ENCODE measurements at regions not wholly inside any gene's neighbourhood (a gene's known extent, or its start where the extent isn't known, plus 50 kb on each side); places are given as distances from the start of the nearest gene placed in this dataset.

GRCh38 chr16:55007504-55007903, 76.8 kb downstream of the IRX5 start:
- Histone ChIP-seq H3K9ac (ENCODE audit: low read depth, low read length) (no peak overlapping the region), H3K9me3 (ENCODE audit: control insufficient read depth, insufficient read depth, low read length) (no peaks in the 10 kb centered on the region; the same call in 1 of the 2 replicates), H3K36me3 (ENCODE audit: insufficient read depth, low read length) (no peaks in the 10 kb centered on the region), H3K4me1 (ENCODE audit: insufficient read depth, low read length) (no peaks in the 10 kb centered on the region)

- Histone ChIP-seq H3K9ac (ENCODE audit: low read depth, low read length) (no peak overlapping the region), H3K9me3 (ENCODE audit: control insufficient read depth, insufficient read depth, low read length) (no peaks in the 10 kb centered on the region; the same call in 1 of the 2 replicates), H3K4me1 (ENCODE audit: insufficient read depth, low read length) (no peaks in the 10 kb centered on the region), H3K36me3 (ENCODE audit: insufficient read depth, low read length) (no peaks in the 10 kb centered on the region)
Observed at GRCh38 chr16:55008836-55009510, 78.3 kb downstream of the IRX5 start.

- no peaks in the 10 kb centered on the region; the same call in 1 of the 2 replicates for H3K9me3 ChIP-seq (ENCODE audit: control insufficient read depth, insufficient read depth, low read length)
- H3K9ac ChIP-seq (ENCODE audit: low read depth, low read length): no peak overlapping the region
- H3K4me1 ChIP-seq (ENCODE audit: insufficient read depth, low read length): no peaks in the 10 kb centered on the region
- H3K36me3 ChIP-seq (ENCODE audit: insufficient read depth, low read length): no peaks in the 10 kb centered on the region
Observed at GRCh38 chr16:55009581-55009980, 78.9 kb downstream of the IRX5 start.

GRCh38 chr16:55010492-55011160, 80.0 kb downstream of the IRX5 start:
- no peak overlapping the region for H3K9ac ChIP-seq (ENCODE audit: low read depth, low read length)
- no peaks in the 10 kb centered on the region; the same call in 1 of the 2 replicates for H3K9me3 ChIP-seq (ENCODE audit: control insufficient read depth, insufficient read depth, low read length)
- no peaks in the 10 kb centered on the region for H3K36me3 ChIP-seq (ENCODE audit: insufficient read depth, low read length)
- no peaks in the 10 kb centered on the region for H3K4me1 ChIP-seq (ENCODE audit: insufficient read depth, low read length)

GRCh38 chr16:55012362-55012761, 81.7 kb downstream of the IRX5 start:
- Histone ChIP-seq H3K36me3 (ENCODE audit: insufficient read depth, low read length) (no peaks in the 10 kb centered on the region), H3K4me1 (ENCODE audit: insufficient read depth, low read length) (no peaks in the 10 kb centered on the region), H3K9me3 (ENCODE audit: control insufficient read depth, insufficient read depth, low read length) (no peaks in the 10 kb centered on the region; the same call in 1 of the 2 replicates), H3K9ac (ENCODE audit: low read depth, low read length) (no peak overlapping the region)

GRCh38 chr16:55012793-55013192, 82.1 kb downstream of the IRX5 start:
- Histone ChIP-seq H3K9ac (ENCODE audit: low read depth, low read length) (no peak overlapping the region), H3K4me1 (ENCODE audit: insufficient read depth, low read length) (no peaks in the 10 kb centered on the region), H3K9me3 (ENCODE audit: control insufficient read depth, insufficient read depth, low read length) (no peaks in the 10 kb centered on the region; the same call in 1 of the 2 replicates), H3K36me3 (ENCODE audit: insufficient read depth, low read length) (no peaks in the 10 kb centered on the region)

GRCh38 chr16:55014022-55014421, 83.4 kb downstream of the IRX5 start:
- Histone ChIP-seq H3K36me3 (ENCODE audit: insufficient read depth, low read length) (no peaks in the 10 kb centered on the region), H3K4me1 (ENCODE audit: insufficient read depth, low read length) (no peaks in the 10 kb centered on the region), H3K9ac (ENCODE audit: low read depth, low read length) (no peak overlapping the region), H3K9me3 (ENCODE audit: control insufficient read depth, insufficient read depth, low read length) (no peaks in the 10 kb centered on the region; the same call in 1 of the 2 replicates)

- no peaks in the 10 kb centered on the region for H3K4me1 ChIP-seq (ENCODE audit: insufficient read depth, low read length)
- H3K9me3 ChIP-seq (ENCODE audit: control insufficient read depth, insufficient read depth, low read length): no peaks in the 10 kb centered on the region; the same call in 1 of the 2 replicates
- no peaks in the 10 kb centered on the region for H3K36me3 ChIP-seq (ENCODE audit: insufficient read depth, low read length)
- H3K9ac ChIP-seq (ENCODE audit: low read depth, low read length): no peak overlapping the region
Observed at GRCh38 chr16:55015181-55015913, 84.7 kb downstream of the IRX5 start.

- Histone ChIP-seq H3K9me3 (ENCODE audit: control insufficient read depth, insufficient read depth, low read length) (no peaks in the 10 kb centered on the region; the same call in 1 of the 2 replicates), H3K9ac (ENCODE audit: low read depth, low read length) (no peak overlapping the region), H3K4me1 (ENCODE audit: insufficient read depth, low read length) (no peaks in the 10 kb centered on the region), H3K36me3 (ENCODE audit: insufficient read depth, low read length) (no peaks in the 10 kb centered on the region)
Observed at GRCh38 chr16:55016515-55016914, 85.8 kb downstream of the IRX5 start.

- Histone ChIP-seq H3K9me3 (ENCODE audit: control insufficient read depth, insufficient read depth, low read length) (no peaks in the 10 kb centered on the region; the same call in 1 of the 2 replicates), H3K9ac (ENCODE audit: low read depth, low read length) (no peak overlapping the region), H3K36me3 (ENCODE audit: insufficient read depth, low read length) (no peaks in the 10 kb centered on the region), H3K4me1 (ENCODE audit: insufficient read depth, low read length) (no peaks in the 10 kb centered on the region)
Observed at GRCh38 chr16:55017321-55017720, 86.7 kb downstream of the IRX5 start.

GRCh38 chr16:55018881-55019280, 88.2 kb downstream of the IRX5 start:
- Histone ChIP-seq H3K9me3 (ENCODE audit: control insufficient read depth, insufficient read depth, low read length) (no peaks in the 10 kb centered on the region), H3K36me3 (ENCODE audit: insufficient read depth, low read length) (no peaks in the 10 kb centered on the region), H3K9ac (ENCODE audit: low read depth, low read length) (no peak overlapping the region)

GRCh38 chr16:55019419-55020131, 88.9 kb downstream of the IRX5 start:
- Histone ChIP-seq H3K9me3 (ENCODE audit: control insufficient read depth, insufficient read depth, low read length) (no peaks in the 10 kb centered on the region), H3K36me3 (ENCODE audit: insufficient read depth, low read length) (no peaks in the 10 kb centered on the region), H3K4me1 (ENCODE audit: insufficient read depth, low read length) (no peaks in the 10 kb centered on the region), H3K9ac (ENCODE audit: low read depth, low read length) (no peak overlapping the region)

More at GRCh38 chr16:55018881-55019280, 88.2 kb downstream of the IRX5 start:
- H3K4me1 ChIP-seq (ENCODE audit: insufficient read depth, low read length): no peaks in the 10 kb centered on the region

GRCh38 chr16:55021595-55022475, 91.2 kb downstream of the IRX5 start:
- Histone ChIP-seq H3K36me3 (ENCODE audit: insufficient read depth, low read length) (no peaks in the 10 kb centered on the region), H3K4me1 (ENCODE audit: insufficient read depth, low read length) (no peaks in the 10 kb centered on the region), H3K9ac (ENCODE audit: low read depth, low read length) (no peak overlapping the region; the same call in 1 of the 2 replicates), H3K9me3 (ENCODE audit: control insufficient read depth, insufficient read depth, low read length) (no peaks in the 10 kb centered on the region)

Data from ES-I3 (cell line).